Endodermal cell (in vitro differentiated cells): ENCODE measurements at regions not wholly inside any gene's neighbourhood (a gene's known extent, or its start where the extent isn't known, plus 50 kb on each side); places are given as distances from the start of the nearest gene placed in this dataset.

Experiments used
- DNase-seq: peaks from one replicate; pipeline ENCODE4 v3.0.0-alpha.2; 2017
- H3K27ac ChIP-seq: 2 replicates; pipeline ENCODE4 v1.5.1; 2013; ENCODE audit warnings: mild to moderate bottlenecking, low read depth, low read length, moderate library complexity
- H3K27me3 ChIP-seq: 2 replicates; pipeline ENCODE4 v1.6.1; 2013; ENCODE audit warnings: mild to moderate bottlenecking, low read length, moderate library complexity; ENCODE audit not compliant: insufficient read depth, control insufficient read depth, poor library complexity, severe bottlenecking
- H3K36me3 ChIP-seq: 2 replicates; pipeline ENCODE4 v1.7.0; 2013; ENCODE audit warnings: mild to moderate bottlenecking, low read length, moderate library complexity; ENCODE audit not compliant: control insufficient read depth, insufficient read depth
- H3K4me1 ChIP-seq: one replicate; pipeline ENCODE4 v1.7.0; 2013; ENCODE audit warnings: low read length; ENCODE audit not compliant: control insufficient read depth, insufficient read depth
- H3K4me3 ChIP-seq: 2 replicates; pipeline ENCODE4 v1.5.1; 2013; ENCODE audit warnings: mild to moderate bottlenecking, low read length, moderate library complexity
- H3K9ac ChIP-seq: 2 replicates; pipeline ENCODE4 v1.6.1; 2013; ENCODE audit warnings: mild to moderate bottlenecking, low read length, moderate library complexity; ENCODE audit not compliant: poor library complexity, severe bottlenecking; ENCODE audit errors: extremely low read depth
- H3K9me3 ChIP-seq: 2 replicates; pipeline ENCODE4 v1.6.1; 2013; ENCODE audit warnings: mild to moderate bottlenecking, low read length, moderate library complexity; ENCODE audit not compliant: control insufficient read depth
- H3K27ac Mint-ChIP-seq: 2 replicates; pipeline ENCODE4 v1.8.0; 2020; ENCODE audit warnings: mixed read lengths
- H3K27me3 Mint-ChIP-seq: 2 replicates; pipeline ENCODE4 v1.8.0; 2021; ENCODE audit warnings: mild to moderate bottlenecking, mixed read lengths; ENCODE audit not compliant: insufficient read depth
- H3K36me3 Mint-ChIP-seq: 2 replicates; pipeline ENCODE4 v1.8.0; 2020; ENCODE audit warnings: low read depth, mixed read lengths
- H3K4me1 Mint-ChIP-seq: 2 replicates; pipeline ENCODE4 v1.8.0; 2020; ENCODE audit warnings: mixed read lengths
- H3K4me3 Mint-ChIP-seq: 2 replicates; pipeline ENCODE4 v1.8.0; 2020; ENCODE audit warnings: mild to moderate bottlenecking, moderate library complexity, mixed read lengths
- H3K9me3 Mint-ChIP-seq: 2 replicates; pipeline ENCODE4 v1.8.0; 2020; ENCODE audit warnings: mild to moderate bottlenecking, mixed read lengths
- WGBS, 2 experiments: methylation state at CpG; one replicate each; pipeline versions ENCODE4 v1.1.5 to v1.1.7; 2013; ENCODE audit warnings: missing lambda C conversion rate in 2 of 2, mixed read lengths in 1 of 2; ENCODE audit not compliant: insufficient coverage in 1 of 2, insufficient read length in 1 of 2; 5-methylcytosine and 5-hydroxymethylcytosine counted together
- TF ChIP-seq, protein P1 (sequence below): fragments of 200-600 bp; sonication (generic); conservative IDR thresholded peaks from 2 replicates; pipeline ENCODE4 v1.5.0; 2021; ENCODE audit warnings: antibody characterized with exemption, mild to moderate bottlenecking

DNA sequence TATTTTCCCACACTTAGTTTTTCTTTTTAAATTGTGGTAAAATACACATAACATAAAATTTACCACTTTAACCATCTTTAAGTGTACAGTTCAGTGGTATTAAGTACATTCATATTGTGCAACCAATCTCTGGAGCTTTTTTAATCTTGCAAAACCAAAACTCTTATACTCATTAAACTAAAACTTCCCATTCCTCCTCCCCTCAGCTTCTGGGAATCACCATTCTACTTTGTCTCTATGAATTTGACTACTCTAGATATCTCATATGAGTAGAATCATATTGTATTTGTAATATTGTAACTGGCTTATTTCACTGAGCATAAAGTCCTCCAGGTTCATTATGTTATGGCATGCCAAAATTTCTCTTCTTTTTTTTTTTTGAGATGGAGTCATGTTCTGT is 86.4 kb upstream of the JAZF1 start:
- H3K36me3 ChIP-seq = no peaks in the 10 kb centered on the region
- H3K9ac ChIP-seq = no peak overlapping the region
- H3K27me3 ChIP-seq = no peaks in the 10 kb centered on the region
- TF ChIP-seq, protein P1, sequence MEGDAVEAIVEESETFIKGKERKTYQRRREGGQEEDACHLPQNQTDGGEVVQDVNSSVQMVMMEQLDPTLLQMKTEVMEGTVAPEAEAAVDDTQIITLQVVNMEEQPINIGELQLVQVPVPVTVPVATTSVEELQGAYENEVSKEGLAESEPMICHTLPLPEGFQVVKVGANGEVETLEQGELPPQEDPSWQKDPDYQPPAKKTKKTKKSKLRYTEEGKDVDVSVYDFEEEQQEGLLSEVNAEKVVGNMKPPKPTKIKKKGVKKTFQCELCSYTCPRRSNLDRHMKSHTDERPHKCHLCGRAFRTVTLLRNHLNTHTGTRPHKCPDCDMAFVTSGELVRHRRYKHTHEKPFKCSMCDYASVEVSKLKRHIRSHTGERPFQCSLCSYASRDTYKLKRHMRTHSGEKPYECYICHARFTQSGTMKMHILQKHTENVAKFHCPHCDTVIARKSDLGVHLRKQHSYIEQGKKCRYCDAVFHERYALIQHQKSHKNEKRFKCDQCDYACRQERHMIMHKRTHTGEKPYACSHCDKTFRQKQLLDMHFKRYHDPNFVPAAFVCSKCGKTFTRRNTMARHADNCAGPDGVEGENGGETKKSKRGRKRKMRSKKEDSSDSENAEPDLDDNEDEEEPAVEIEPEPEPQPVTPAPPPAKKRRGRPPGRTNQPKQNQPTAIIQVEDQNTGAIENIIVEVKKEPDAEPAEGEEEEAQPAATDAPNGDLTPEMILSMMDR = no peak
- Mint-ChIP-seq H3K27ac (no peak overlapping the region), H3K4me3 (no peak overlapping the region), H3K27me3 (peaks cover 3% of the 10 kb centered on the region), H3K9me3 (no peaks in the 10 kb centered on the region), H3K36me3 (no peaks in the 10 kb centered on the region), H3K4me1 (peaks cover 8% of the 10 kb centered on the region)
- H3K9me3 ChIP-seq = no peaks in the 10 kb centered on the region
- H3K4me1 ChIP-seq = no peaks in the 10 kb centered on the region
- DNase-seq = no peak
- H3K27ac ChIP-seq = no peak overlapping the region
- no peak overlapping the region for H3K4me3 ChIP-seq

DNA sequence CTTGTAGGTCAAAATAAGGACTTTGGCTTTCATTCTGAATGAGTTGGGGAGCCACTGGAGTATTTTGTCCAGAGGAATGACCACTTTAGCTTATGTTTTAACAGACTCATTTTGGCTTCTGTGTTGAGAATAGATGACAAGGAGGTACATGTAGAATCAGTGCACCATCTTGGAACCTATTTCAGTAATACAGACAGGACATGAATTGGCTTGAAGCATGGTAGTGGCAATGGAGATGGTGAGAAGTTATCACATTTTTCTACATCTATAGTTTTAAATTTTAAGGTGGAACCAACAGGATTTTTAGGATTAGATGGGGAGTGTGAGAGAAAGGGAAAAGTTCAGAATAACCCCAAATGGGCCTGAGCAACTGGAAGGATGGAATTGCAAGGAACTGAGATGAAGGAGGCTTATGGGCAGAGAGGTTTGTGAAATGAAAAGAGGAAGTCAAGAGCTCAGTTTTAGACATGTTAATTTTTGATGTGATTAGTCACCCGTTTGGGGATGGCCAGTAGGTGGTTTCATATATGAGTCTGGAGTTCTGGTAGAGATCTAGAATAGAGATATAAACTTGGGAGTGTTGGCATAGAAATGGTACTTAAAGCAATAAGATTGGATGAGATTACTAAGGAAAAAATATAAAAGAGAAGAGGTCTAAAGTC is 89.2 kb upstream of the JAZF1 start:
- Histone ChIP-seq H3K27me3 (no peaks in the 10 kb centered on the region), H3K36me3 (no peaks in the 10 kb centered on the region), H3K4me1 (no peaks in the 10 kb centered on the region), H3K27ac (no peak overlapping the region), H3K4me3 (no peak overlapping the region), H3K9ac (no peak overlapping the region), H3K9me3 (peaks cover 6% of the 10 kb centered on the region)
- H3K9me3 Mint-ChIP-seq = peaks cover 6% of the 10 kb centered on the region
- H3K27ac Mint-ChIP-seq = no peak overlapping the region
- no peak for DNase-seq
- 64 to 78% methylated on average over 1 of the region's 1 CpG for WGBS, 2 experiments
- no peak overlapping the region for H3K4me3 Mint-ChIP-seq
- H3K36me3 Mint-ChIP-seq = peaks cover 1% of the 10 kb centered on the region
- TF ChIP-seq, protein P1 = no peak
- H3K27me3 Mint-ChIP-seq = peaks cover 3% of the 10 kb centered on the region
- peaks cover 10% of the 10 kb centered on the region for H3K4me1 Mint-ChIP-seq

DNA sequence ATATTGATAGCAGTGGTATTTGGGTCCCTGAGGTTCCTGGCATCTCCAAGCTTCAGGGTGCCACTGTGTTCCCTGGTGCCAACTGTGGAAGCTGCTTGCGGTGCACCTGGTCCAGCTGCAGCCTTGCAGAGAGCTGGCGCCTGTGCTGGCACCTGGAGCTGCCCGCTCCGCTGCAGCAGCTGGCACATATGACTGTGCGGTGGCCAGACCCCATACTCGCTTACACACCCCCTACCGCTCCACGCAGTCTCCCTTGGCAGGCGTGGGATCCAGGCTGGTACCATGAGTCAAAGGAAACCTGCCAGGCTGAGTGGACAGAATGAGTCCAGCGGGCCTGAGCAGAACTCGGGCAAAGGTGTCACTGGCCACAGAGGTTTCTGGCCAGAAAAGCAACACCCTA is 89.9 kb upstream of the JAZF1 start:
- Mint-ChIP-seq H3K27me3 (peaks cover 3% of the 10 kb centered on the region), H3K4me1 (peaks cover 10% of the 10 kb centered on the region), H3K4me3 (no peak overlapping the region), H3K27ac (no peak overlapping the region), H3K36me3 (peaks cover 1% of the 10 kb centered on the region), H3K9me3 (peaks cover 6% of the 10 kb centered on the region)
- 87 to 95% methylated on average over 4 to 11 of the region's 11 CpGs for WGBS, 2 experiments
- H3K4me1 ChIP-seq = no peaks in the 10 kb centered on the region
- no peak overlapping the region for H3K4me3 ChIP-seq
- peaks cover 6% of the 10 kb centered on the region for H3K9me3 ChIP-seq
- H3K27ac ChIP-seq = no peak overlapping the region
- TF ChIP-seq, protein P1 = no peak
- no peaks in the 10 kb centered on the region for H3K27me3 ChIP-seq
- H3K36me3 ChIP-seq = no peaks in the 10 kb centered on the region
- no peak for DNase-seq
- no peak overlapping the region for H3K9ac ChIP-seq
